ENCODE measurements at regions not wholly inside any gene's neighbourhood (a gene's known extent, or its start where the extent isn't known, plus 50 kb on each side); places are given as distances from the start of the nearest gene placed in this dataset.

DNA sequence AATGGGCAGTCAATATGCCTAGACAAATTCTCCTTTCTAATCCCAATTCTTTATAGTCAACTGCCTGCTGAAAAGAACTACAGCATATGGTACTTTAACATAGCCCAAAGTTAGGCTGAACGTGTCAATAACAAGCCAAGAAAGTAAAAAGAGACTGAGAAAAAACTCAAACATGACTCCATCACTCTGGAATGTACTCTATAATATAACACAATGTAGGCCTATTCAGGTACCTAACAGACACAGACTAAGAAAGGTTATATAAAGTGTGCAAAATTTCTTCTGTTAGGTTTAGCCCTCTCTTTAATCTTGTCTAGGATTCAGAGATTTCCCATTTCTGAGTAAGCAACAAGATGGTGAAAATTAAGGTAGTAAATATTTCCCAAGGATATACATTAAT is 209.7 kb upstream of the PRR16 start:
- intact Hi-C loops (cut with DNase I, micrococcal nuclease), result no loop called here
- Histone ChIP-seq H3K4me1 (ENCODE audit: low read depth) (no peaks in the 10 kb centered on the region), H3K36me3 (ENCODE audit: low read depth) (no peaks in the 10 kb centered on the region), H3K9me3 (no peaks in the 10 kb centered on the region), H3K4me3 (no peak overlapping the region)
- ATAC-seq (no peak), DNase-seq (no peak)
- TF ChIP-seq, protein P1, sequence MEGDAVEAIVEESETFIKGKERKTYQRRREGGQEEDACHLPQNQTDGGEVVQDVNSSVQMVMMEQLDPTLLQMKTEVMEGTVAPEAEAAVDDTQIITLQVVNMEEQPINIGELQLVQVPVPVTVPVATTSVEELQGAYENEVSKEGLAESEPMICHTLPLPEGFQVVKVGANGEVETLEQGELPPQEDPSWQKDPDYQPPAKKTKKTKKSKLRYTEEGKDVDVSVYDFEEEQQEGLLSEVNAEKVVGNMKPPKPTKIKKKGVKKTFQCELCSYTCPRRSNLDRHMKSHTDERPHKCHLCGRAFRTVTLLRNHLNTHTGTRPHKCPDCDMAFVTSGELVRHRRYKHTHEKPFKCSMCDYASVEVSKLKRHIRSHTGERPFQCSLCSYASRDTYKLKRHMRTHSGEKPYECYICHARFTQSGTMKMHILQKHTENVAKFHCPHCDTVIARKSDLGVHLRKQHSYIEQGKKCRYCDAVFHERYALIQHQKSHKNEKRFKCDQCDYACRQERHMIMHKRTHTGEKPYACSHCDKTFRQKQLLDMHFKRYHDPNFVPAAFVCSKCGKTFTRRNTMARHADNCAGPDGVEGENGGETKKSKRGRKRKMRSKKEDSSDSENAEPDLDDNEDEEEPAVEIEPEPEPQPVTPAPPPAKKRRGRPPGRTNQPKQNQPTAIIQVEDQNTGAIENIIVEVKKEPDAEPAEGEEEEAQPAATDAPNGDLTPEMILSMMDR (IDR thresholded peaks at IDR 0.05), result no peak

DNA sequence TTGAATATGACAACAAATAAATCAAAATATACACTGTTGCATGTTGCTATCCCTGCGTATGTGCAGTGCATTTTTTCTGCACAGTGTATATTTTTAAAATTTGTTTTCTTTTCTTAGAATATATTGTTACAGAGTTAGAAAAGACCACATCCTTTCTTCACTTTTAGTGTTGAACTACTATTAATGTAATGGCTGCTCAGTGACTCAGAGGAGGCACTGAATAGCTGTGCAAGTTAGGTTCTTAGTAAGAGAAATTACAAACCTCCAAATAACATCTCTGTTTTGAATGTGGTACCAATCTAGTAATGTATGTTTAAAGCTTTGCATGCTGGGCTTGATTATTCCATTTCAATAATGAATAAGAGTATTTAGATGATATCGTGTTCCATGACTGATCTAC is 208.9 kb upstream of the PRR16 start:
- ATAC-seq, result no peak

GRCh38 chr5:120256376-120256775 is 207.7 kb upstream of the PRR16 start:
- ATAC-seq (no peak), DNase-seq (no peak)
- TF ChIP-seq, protein P1 (IDR thresholded peaks at IDR 0.05), result no peak
- Histone ChIP-seq H3K9me3 (no peaks in the 10 kb centered on the region), H3K36me3 (ENCODE audit: low read depth) (no peaks in the 10 kb centered on the region), H3K4me1 (ENCODE audit: low read depth) (no peaks in the 10 kb centered on the region), H3K4me3 (no peak overlapping the region)
- intact Hi-C loops (cut with DNase I, micrococcal nuclease), result no loop called here

More for the DNA sequence above, 208.9 kb upstream of the PRR16 start:
- Histone ChIP-seq H3K4me3 (no peak overlapping the region), H3K9me3 (no peaks in the 10 kb centered on the region), H3K4me1 (ENCODE audit: low read depth) (no peaks in the 10 kb centered on the region), H3K36me3 (ENCODE audit: low read depth) (no peaks in the 10 kb centered on the region)
- intact Hi-C loops (cut with DNase I, micrococcal nuclease), result no loop called here
- no peak for DNase-seq
- TF ChIP-seq, protein P1 (IDR thresholded peaks at IDR 0.05), result no peak

DNA sequence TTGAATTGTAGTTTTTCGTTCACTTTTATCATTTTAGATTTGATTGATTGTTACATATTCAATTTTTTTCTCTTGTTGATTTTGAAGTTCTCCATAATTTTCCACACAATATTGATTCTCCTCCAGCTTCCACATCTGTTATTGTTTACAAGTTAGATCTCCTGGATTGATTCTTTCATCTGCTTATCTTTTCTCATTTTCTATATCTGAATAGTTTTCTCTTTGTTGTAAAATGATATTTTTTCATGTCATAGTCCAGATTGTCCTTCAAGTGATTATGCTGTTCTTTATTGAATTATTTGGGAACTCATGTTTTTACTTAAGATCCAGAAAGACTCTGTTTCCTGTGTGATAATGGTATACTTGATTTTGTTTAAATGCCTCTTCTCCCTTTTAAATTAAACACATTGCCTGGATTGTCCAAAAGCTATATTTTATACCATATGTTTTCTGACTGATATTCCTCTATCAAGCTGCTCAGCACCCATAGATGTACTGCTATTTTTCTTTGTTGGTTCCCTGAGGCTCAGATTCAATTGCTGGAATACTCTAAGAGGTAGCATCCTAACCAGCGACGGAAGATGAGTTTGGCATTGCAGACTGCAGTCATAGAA is 206.6 kb upstream of the PRR16 start:
- TF ChIP-seq, protein P1 (IDR thresholded peaks at IDR 0.05), result no peak
- Histone ChIP-seq H3K4me1 (ENCODE audit: low read depth) (no peaks in the 10 kb centered on the region), H3K4me3 (no peak overlapping the region), H3K9me3 (no peaks in the 10 kb centered on the region), H3K36me3 (ENCODE audit: low read depth) (no peaks in the 10 kb centered on the region)
- DNase-seq, result no peak
- intact Hi-C loops (cut with DNase I, micrococcal nuclease), result no loop called here
- no peak for ATAC-seq

- Histone ChIP-seq H3K36me3 (ENCODE audit: low read depth) (no peaks in the 10 kb centered on the region), H3K4me1 (ENCODE audit: low read depth) (no peaks in the 10 kb centered on the region), H3K9me3 (no peaks in the 10 kb centered on the region), H3K4me3 (no peak overlapping the region)
- DNase-seq (peak in 1 of 3 donors; percentile 1), ATAC-seq (peak; percentile 11)
- intact Hi-C loops (cut with DNase I, micrococcal nuclease), result no loop called here
- TF ChIP-seq, protein P1 (IDR thresholded peaks at IDR 0.05), result no peak
These were observed 206.0 kb upstream of the PRR16 start for GRCh38 chr5:120258123-120258522.

DNA sequence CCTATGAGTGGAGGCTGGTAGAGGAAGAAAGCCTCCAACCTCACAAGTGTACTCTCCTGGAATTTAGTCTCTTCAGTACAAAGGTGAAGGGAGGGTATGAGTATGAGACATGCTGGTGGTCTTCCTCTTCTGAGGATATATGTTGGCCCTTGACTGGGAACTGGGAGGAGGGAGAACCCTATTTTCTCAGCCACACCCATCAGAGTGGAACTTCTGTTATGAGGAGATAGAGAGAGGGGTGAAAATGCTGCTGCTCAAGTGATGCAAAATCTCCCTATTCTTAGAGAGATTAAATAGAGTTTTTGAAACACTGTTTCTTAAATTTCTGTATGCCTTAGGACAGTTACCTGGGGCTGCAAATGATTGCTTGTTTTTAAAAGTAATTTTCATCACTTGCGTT is 203.4 kb upstream of the PRR16 start:
- TF ChIP-seq, protein P1 (IDR thresholded peaks at IDR 0.05), result no peak
- intact Hi-C loops (cut with DNase I, micrococcal nuclease), result no loop called here

More for the DNA sequence above, 203.4 kb upstream of the PRR16 start:
- Histone ChIP-seq H3K4me3 (no peak overlapping the region), H3K4me1 (ENCODE audit: low read depth) (no peaks in the 10 kb centered on the region), H3K36me3 (ENCODE audit: low read depth) (no peaks in the 10 kb centered on the region), H3K9me3 (no peaks in the 10 kb centered on the region)
- DNase-seq (no peak), ATAC-seq (no peak)

All from mucosa of descending colon (tissue), 3 donors.